GM19463 (cell line): ENCODE measurements at regions not wholly inside any gene's neighbourhood (a gene's known extent, or its start where the extent isn't known, plus 50 kb on each side); places are given as distances from the start of the nearest gene placed in this dataset.
"Not testable (repeated sequence)": the region's sequence is repeated elsewhere in the genome, so short reads cannot be mapped to it uniquely, and the experiment has no call there.

ENCODE experiments used
- ATAC-seq: cut with Tn5 transposase; IDR thresholded peaks from one replicate; pipeline ENCODE4 v1.9.1; 2021; ENCODE audit warnings: mild to moderate bottlenecking, moderate library complexity; ENCODE audit not compliant: unreplicated experiment

GRCh38 chrX:34576864-34577263 lies 80.2 kb downstream of the TMEM47 start:
- ATAC-seq: no peak

- no peak for ATAC-seq
Observed at GRCh38 chrX:34565981-34566380, 91.1 kb downstream of the TMEM47 start.

GRCh38 chrX:34563804-34564203 lies 93.3 kb downstream of the TMEM47 start:
- no peak for ATAC-seq

- no peak for ATAC-seq
Observed at GRCh38 chrX:34563061-34563460, 94.0 kb downstream of the TMEM47 start.

GRCh38 chrX:34562006-34562405 lies 95.1 kb downstream of the TMEM47 start:
- ATAC-seq: no peak

- no peak for ATAC-seq
Observed at GRCh38 chrX:34560180-34560579, 96.9 kb downstream of the TMEM47 start.

GRCh38 chrX:34559325-34559724 lies 97.8 kb downstream of the TMEM47 start:
- peak; percentile 71 for ATAC-seq

GRCh38 chrX:34557733-34558132 lies 99.4 kb downstream of the TMEM47 start:
- ATAC-seq: no peak

GRCh38 chrX:34555481-34555880 lies 101.6 kb downstream of the TMEM47 start:
- ATAC-seq: no peak

GRCh38 chrX:34546366-34546765 lies 110.7 kb downstream of the TMEM47 start:
- ATAC-seq: no peak

GRCh38 chrX:34528081-34528480 lies 129.0 kb downstream of the TMEM47 start:
- no peak for ATAC-seq

GRCh38 chrX:34521563-34521962 lies 135.5 kb downstream of the TMEM47 start:
- no peak for ATAC-seq

- no peak for ATAC-seq
Observed at GRCh38 chrX:34509394-34509793, 147.7 kb downstream of the TMEM47 start.

- no peak for ATAC-seq
Observed at GRCh38 chrX:34503119-34503518, 154.0 kb downstream of the TMEM47 start.

GRCh38 chrX:34493086-34493485 lies 164.0 kb downstream of the TMEM47 start:
- ATAC-seq: no peak

GRCh38 chrX:34491126-34491525 lies 166.0 kb downstream of the TMEM47 start:
- ATAC-seq: no peak

- ATAC-seq: no peak
Observed at GRCh38 chrX:34487364-34487763, 169.7 kb downstream of the TMEM47 start.

- ATAC-seq: no peak
Observed at GRCh38 chrX:34483980-34484379, 173.1 kb downstream of the TMEM47 start.

- no peak for ATAC-seq
Observed at GRCh38 chrX:34470507-34470906, 186.6 kb downstream of the TMEM47 start.

- ATAC-seq: no peak
Observed at GRCh38 chrX:34467437-34467836, 189.6 kb downstream of the TMEM47 start.

- ATAC-seq: not testable (repeated sequence)
Observed at GRCh38 chrX:34463220-34463619, 193.9 kb downstream of the TMEM47 start.

- ATAC-seq: not testable (repeated sequence)
Observed at GRCh38 chrX:34457850-34458249, 199.2 kb downstream of the TMEM47 start.

GRCh38 chrX:34437586-34437985 lies 219.5 kb downstream of the TMEM47 start:
- ATAC-seq: no peak

- ATAC-seq: no peak
Observed at GRCh38 chrX:34426334-34426733, 230.8 kb downstream of the TMEM47 start.
